GM18507 (cell line): ENCODE measurements at regions not wholly inside any gene's neighbourhood (a gene's known extent, or its start where the extent isn't known, plus 50 kb on each side); places are given as distances from the start of the nearest gene placed in this dataset.
"Not testable (repeated sequence)": the region's sequence is repeated elsewhere in the genome, so short reads cannot be mapped to it uniquely, and the experiment has no call there.

Source experiments
- DNase-seq: peaks from one replicate; pipeline ENCODE4 v3.0.0; 2011; ENCODE audit warnings: low read depth; ENCODE audit not compliant: insufficient read length; ENCODE audit errors: extremely low spot score
- FAIRE-seq: peaks from 2 replicates; lab custom pipeline; 2011; peaks lifted over from hg19 to GRCh38; lab: Jason Lieb, UNC

DNA sequence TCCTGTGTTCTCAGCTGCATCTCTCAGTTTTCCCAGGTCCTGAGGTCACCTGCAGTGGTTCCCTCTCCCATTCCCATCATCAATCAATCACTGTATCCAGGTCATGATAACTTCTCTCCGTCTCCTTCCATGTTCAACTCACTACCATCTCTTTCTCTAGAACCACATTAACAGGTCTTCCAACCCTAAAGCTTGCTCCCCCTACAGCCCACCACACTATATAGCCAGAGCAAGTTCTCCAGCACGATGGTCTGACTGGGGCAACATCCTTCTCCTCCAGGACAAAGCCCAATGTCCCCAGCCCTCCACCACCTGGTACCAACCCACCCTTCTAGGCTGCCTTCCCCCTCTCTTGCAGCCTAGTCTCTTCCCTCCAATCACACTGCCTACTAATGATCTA is 241.6 kb downstream of the CDK5RAP2 start:
- FAIRE-seq (no peak), DNase-seq (no peak)

DNA sequence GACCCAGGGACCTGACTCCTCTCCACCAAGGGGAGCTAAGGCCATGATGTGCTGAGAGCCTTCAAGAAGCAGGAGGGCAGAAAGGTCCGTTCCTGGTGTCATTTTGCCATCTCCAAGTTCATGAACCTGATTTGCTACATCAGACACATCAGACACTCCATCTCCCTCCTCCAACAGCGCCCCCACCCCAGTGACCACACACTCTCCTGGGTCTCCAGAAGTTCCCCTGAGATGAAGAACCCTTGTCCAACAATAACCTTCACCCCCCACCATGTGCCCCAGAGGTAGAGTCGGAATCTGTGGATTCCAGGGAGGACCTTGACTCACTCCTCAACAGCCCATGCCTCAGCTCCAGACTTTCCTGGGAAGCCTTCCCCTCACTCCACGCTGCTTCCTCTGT is 242.8 kb downstream of the CDK5RAP2 start:
- no peak for FAIRE-seq
- no peak for DNase-seq

DNA sequence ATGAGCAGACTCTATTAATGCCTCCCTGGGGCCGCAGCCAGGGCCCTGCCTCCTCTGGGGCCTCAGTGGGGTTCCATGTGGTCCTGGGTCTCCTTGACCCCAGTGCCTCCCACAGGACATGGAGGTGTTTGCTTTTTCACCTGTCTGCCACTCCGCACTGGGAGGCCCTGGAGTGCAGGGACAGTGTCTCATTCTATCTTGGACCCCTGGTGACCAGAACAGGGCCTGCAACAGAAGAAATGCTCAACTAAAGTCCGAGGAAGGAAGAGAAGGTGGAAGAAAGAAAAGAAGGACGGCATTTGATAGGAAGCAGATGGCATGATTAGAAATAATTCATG is 243.2 kb downstream of the CDK5RAP2 start:
- no peak for FAIRE-seq
- DNase-seq: no peak

DNA sequence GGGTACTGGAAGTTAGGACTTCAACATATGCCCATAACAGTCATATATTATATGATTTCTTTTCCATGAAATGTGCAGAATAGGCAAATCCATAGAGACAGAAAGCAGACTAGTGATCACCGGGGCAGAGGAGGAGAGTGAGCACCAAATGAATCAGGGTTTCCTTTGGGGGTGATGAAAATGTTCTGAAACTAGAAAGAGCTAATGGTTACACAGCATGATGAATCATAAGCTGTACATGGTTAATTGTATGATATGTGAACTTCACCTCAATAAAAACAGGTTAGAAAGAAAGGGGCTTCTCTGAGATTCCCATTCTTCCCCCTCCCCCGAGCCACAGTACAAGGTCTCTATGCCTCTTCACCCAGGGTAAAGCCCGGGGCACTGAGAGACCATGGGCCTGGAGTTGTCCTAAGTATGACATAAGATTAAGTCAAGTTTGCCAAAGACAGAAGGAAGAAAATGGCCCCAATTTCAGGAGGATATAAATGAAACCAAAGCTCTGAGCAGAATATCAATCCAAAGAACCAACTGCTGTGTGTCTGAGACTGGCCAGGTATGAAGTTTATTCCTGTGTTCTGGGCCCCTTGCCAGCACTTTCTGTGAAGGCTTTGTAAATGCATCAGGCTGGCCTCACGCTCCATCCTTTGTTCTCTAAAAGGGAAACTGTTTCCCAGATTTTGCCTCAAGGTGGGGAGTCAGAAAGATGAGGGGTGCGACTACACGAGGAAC is 243.8 kb downstream of the CDK5RAP2 start:
- no peak for FAIRE-seq
- DNase-seq: no peak

DNA sequence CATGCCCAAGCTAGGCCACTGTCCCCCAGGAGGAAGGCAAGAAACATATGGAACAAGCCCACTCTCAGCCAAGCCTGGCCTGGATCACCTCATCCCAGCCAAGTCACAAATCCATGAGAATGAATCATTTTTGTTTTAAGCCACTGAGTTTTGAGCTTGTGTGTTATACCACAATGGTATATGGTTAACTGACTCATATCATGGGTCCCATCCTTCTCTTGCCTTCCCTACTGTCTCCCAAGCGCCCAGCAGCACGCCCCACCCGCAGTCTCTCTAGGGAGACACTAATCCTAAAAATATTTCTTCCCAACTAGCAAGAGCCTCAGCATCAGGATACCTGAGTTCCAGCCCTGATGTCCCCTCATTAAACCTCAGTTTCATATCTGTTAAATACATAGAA is 248.1 kb downstream of the CDK5RAP2 start:
- FAIRE-seq (no peak), DNase-seq (no peak)

DNA sequence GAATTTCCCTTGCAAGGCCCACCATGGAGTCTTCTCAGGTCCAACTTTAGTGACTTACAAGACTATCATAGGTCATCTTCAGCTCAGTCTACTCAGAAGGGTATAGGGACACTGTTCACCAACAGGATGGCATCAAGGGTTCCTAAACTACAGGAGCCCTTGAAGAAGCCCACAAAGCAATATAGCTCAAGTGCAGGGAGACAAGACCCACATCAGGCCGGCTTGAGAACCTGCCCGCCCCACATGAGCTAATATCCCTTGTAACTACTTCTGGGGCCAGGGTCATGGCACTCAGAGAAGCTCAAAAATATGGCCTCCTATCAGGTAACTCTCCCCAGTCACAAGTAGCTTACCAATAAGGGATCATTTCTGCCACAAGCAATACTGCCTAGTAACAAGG is 249.9 kb downstream of the CDK5RAP2 start:
- no peak for DNase-seq
- FAIRE-seq: no peak

DNA sequence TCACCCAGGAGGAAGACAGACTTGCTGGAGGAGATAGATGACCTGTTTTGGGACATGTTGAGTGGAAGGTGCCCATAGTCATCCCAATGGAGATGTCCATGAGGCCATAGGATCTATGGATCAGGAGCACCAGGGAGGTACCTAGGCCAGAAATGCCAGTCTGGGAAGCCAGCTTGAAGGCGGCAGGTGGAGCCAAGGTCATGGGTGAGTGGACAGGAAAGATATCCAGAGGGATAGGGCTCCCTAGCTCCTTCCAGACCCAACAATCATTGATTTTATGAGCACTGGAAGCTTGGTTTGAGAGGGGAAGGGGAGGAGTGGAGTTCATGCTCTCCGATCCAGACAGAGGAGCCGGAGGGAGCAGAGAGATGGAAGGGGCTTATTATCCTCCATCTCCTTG is 252.6 kb downstream of the CDK5RAP2 start:
- FAIRE-seq: no peak
- DNase-seq: no peak

DNA sequence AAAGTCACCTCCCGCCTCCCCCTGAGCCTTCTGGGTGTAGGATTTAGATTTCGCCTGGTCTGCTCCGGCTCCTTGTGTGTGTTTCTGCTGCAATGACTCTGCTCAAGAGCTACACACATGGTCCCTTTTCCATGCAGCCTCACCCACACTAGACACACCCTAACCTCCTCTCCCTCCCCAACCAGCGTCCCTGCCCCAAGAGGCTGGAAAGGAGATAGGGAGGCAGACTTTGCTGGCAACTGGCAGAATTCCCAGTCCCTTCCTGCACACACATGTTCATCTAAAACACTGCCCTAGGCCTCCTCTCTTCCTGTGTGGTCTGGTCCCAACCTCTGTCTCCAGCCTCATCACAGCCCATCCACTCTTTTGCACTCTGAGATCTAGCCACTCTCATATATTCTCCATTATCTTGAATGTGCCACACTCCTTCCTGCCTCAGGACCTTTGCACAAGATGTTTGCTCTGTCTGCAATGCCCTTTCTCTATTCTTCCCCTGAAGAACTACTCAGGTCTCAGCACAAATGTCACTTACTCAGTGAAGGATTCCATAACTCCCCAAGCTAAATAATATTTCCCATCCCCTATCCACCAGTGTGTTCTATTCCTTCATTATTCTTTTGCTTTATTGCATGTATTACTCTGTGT is 253.8 kb downstream of the CDK5RAP2 start:
- DNase-seq: no peak
- FAIRE-seq: no peak

DNA sequence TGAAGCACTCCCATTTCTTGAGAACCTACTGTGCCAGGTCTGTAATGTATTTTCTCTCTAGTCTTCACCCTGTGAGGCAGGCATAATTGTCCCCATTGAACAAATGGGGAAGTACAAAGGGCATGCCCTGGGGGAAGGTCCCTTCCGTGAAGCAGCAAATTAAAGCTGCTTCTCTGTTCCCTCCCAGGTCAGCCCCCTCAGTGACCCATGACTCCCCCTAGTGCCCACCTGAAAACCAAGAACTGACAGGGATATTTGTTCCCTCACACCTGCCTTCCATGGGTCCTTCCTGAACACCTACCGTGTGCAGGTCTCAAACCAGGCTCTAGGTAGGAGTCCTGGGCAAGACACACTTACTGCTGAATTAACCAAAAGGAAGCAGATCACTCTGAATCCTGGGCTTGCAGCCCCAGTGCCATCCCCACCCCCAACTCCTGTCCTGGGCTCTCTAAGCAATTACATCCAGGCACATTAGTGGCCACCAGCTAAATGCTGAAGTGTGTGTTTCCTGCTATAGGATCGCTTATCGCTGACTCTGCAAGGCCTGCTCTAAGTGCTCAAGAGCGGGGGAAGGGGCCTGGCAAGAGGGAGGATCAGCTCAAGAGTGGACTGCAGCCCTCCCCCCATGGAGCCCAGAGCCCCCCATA is 254.8 kb downstream of the CDK5RAP2 start:
- DNase-seq (no peak), FAIRE-seq (peak; percentile 29)

DNA sequence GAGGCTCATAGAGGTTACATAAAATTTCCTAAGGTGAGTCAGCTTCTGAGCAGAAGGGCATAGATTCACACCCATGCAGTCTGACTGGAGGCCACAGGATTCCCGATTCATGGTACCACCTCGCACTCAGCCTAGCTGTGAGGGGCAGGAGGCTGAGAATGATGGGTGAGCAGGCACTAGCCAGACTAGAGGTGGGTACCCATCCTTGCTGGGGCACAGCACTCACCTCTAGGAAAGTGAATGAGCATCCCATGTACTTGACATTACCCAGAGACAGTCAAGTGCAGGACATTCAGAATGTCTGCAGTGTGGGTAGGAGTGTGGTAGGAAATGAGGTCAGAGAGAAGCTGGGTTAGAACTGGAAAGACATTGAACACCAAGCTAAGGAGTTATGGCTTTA is 255.5 kb downstream of the CDK5RAP2 start:
- DNase-seq: no peak
- no peak for FAIRE-seq

DNA sequence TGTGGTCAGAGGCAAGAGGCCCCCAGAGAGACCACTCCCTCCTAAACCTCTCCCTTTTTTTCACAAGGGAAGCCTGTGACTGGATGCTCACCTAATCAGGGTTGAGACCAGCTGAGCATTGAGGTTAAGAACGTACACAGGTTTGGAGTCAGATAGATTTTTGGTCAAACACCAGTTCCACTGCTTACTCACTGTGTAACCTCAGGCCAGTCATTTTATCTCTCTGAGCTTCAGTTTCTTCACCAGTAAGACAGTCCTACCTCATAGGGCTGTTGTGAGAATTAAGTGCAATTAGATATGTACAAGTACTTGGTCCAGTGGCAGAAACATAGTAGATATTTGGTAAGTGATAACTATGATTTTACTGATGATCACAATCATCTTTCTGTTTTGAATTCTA is 256.8 kb downstream of the CDK5RAP2 start:
- no peak for FAIRE-seq

DNA sequence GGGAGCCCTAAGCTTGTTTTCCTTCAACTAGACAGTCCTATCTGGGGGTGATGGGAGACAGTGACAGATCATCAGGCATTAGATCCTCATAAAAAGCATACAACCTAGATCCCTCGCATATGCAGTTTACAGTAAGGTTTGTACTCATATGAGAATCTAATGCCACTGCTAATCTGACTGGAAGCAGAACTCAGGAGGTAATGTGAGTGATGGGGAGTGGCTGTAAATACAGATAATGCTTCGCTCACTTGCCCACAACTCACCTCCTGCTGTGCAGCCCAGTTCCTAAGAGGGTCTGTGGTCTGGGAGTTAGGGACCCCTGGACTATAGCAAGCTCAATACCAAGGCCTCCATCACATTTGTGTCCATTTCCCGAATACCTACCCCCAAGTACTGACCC is 260.5 kb downstream of the CDK5RAP2 start:
- no peak for DNase-seq
- FAIRE-seq: no peak

More for the DNA sequence above, 256.8 kb downstream of the CDK5RAP2 start:
- no peak for DNase-seq

DNA sequence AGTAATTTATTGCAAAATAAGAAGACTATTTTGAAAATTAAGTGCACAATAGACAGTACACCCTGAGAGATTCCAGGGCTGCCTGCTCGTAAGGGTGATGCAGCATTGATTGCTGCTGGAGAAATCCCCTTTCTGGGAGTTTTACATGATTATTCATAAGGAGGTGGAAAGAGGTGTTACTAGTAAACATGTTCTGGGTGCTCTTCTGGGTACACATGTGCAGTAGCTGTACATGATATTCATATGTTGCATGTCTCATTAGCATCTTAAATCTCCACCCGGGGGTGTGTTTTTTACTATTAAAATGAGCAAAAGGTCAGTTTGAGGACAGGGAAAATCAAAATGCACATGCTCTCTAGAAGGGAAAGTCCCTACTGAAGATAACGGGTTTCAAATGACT is 264.8 kb downstream of the CDK5RAP2 start:
- DNase-seq (no peak), FAIRE-seq (no peak)

DNA sequence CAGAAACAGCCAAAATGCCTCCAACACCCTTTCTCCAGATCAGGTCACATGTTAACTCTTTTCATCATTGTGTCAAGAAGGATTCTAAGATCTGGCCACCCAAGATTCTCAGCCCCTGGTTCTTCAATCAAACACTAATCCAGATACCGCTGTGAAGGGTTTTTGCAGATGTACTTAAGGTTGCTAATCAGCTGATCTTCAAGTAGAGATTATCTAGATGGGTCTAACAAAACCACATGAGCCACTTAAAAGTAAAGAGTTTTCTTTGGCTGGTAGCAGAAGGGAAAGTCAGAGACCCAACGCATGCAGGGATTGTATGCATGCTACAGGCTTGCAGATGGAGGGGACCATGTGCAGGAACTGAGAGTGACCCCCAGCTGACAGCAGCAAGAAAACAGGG is 267.9 kb downstream of the CDK5RAP2 start:
- FAIRE-seq: no peak
- no peak for DNase-seq

DNA sequence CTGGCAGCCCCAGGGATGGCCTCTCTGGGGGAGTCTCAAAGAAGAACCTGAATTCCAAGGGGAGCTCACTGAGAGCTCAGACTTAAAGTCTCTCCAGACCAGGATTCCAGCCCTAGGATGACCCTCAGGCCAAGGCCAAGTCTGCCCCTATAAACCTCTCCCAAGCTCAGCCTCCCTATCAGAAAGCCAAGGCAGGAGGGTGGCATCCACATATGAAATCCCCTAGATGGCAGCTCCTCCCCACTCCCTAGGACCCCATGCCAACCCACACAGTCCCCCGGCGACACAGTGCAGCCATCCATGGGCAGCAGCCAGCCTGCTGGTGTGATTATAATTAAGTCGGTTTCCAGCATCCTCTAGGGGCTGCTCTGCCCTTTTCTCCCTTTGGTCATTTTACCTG is 269.9 kb downstream of the CDK5RAP2 start:
- FAIRE-seq (no peak), DNase-seq (no peak)

DNA sequence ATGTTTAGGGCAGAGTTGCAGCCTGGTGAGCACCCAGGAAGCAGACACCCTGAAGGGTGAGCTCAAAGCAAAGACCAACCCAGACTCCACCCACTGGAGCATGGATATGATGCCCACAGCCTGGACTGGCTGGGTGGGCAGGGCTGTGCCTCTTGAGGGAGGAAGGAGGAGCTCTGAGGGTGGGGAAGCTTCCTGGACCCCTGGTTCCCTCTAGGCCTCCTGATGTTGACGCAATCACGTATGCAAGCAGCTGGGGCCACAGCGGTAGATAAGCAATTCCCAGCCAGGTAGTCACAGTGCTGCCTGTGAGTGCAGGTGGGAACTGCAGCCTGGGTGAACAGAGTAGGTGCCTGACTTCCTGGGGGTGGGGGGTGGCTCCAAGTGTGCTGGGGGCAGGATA is 271.5 kb downstream of the CDK5RAP2 start:
- DNase-seq (no peak), FAIRE-seq (no peak)

DNA sequence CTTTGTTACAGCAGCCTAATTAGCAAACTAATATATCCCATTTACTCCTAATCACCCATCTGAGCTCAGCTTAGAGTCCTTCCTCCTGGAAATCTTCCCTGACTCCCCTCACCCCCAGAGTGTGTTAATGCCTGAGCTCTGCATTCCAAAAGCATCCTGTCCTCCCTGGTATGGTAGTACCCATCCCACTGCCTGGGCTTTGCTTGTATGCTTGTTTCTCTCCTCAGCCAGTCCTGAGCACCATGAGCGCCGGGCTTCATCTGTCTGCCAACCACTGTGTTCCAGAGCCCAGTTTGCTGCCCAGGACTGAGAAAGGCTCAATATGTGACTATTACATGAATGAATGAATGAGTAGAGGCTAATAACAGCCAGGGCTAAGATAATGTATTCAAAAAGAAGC is 272.4 kb downstream of the CDK5RAP2 start:
- no peak for FAIRE-seq
- no peak for DNase-seq

DNA sequence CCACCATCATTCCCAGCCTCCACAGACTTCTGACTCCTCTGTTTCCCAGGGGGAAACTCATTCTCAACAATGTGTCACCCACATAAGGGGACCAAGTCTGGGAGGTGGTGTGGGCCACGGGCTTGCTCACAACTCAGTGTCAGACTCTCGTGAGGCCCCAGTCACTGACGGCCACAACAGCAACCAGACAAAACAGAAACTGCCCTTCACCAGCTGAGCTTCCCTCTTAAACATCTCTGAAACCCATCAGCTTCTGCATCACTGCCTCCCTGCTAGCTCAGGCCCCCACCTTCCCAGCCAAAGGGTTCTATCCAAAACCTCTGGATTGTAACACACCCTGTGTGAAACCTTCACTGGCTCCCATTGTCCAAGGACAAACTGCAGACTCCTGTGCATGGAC is 273.4 kb downstream of the CDK5RAP2 start:
- no peak for DNase-seq
- FAIRE-seq: no peak

DNA sequence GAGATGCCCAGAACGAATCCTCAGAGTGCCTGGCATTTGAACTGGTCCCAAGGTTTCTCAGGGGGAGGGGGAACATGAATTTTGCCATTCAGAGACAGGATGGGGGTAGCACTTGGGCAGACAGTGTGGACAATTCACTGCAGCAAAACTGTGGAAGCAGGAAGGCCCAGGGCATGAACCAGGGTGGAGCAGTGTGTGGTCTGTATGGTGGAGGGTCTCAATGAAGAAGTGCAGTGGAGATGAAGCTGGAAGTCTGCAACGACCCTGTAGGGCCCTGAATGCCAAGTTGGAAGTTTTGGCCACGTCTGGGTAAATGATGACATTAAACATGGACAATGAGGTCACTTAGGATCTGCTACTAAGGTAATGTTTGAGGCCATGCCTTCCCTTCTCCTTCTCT is 273.9 kb downstream of the CDK5RAP2 start:
- DNase-seq: no peak
- no peak for FAIRE-seq

DNA sequence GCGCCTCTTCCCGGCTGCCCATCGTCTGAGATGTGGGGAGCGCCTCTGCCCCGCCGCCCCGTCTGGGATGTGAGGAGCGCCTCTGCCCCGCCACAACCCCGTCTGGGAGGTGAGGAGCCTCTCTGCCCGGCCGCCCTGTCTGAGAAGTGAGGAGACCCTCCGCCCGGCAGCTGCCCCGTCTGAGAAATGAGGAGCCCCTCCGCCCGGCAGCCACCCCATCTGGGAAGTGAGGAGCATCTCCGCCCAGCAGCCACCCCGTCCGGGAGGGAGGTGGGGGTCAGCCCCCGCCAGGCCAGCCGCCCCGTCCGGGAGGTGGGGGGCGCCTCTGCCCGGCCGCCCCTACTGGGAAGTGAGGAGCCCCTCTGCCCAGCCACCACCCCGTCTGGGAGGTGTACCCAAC is 275.1 kb downstream of the CDK5RAP2 start:
- DNase-seq, FAIRE-seq: not testable (repeated sequence)

DNA sequence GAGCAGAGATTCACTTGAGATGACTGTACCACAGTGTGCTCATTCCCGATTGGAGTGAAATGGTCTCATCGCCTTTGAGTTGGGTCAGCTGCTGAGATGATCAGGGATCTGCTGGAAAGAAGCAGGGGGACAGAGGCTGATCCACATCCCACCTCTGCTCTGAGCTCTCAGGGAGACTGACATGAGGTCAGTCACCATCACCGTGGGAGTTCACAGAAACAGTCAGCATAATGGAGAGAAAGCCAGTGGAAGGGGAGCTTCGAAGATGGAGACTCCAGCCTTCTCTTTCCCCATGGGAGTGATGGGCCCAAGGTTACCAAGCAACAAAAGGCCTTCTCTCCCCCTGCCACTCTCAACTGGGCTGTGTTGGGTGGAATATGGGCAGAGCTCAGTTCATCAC is 276.4 kb downstream of the CDK5RAP2 start:
- no peak for FAIRE-seq
- DNase-seq: no peak
